ENCODE measurements at regions not wholly inside any gene's neighbourhood (a gene's known extent, or its start where the extent isn't known, plus 50 kb on each side); places are given as distances from the start of the nearest gene placed in this dataset.

DNA sequence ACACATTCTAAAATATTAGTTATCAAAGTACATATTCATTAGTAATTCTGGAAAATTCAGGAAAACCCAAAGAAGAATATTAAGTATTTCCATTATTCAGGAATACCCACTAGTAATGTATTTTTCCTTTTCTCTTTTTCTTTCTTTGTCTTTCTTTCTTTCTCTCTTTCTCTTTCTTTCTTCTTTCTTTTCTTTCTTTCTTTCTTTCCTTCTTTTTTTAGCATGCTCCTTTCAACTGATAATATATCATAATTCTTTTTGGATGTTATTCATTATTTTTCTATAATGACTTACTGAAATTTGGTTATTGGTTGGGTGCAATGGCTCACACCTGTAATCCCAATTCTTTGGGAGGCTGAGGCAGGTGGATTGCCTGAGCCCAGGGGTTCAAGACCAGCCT lies 175.6 kb upstream of the RAB4A start:
- H3K27me3 Mint-ChIP-seq: no peaks in the 10 kb centered on the region
- no peaks in the 10 kb centered on the region for H3K9me3 Mint-ChIP-seq
- ATAC-seq (replicated peaks): no peak
- no peaks in the 10 kb centered on the region for H3K36me3 Mint-ChIP-seq (ENCODE audit: low read depth)
- no peak overlapping the region for H3K4me3 Mint-ChIP-seq
- no peak overlapping the region for H3K27ac Mint-ChIP-seq
- no peaks in the 10 kb centered on the region for H3K4me1 Mint-ChIP-seq

DNA sequence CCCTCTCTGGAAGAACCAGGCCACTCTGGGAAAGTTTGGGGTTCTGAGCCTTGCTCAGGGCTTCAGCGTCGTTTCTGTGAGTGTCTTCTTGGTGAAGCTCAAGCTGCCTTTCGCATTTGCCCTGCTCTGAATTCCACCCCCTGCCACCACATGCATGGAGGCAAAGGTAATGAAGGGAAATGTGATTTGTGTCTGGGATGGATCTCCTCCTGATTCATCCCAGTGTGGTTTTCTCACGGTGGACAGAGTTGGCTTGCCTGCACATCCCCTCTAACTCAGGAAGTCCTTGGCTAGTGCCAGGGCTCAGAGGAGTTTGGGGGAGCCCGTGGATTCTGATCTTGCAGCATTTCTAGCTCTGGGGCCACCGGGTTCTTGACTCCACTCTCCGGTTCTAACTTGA lies 173.6 kb upstream of the RAB4A start:
- no peak overlapping the region for H3K27ac Mint-ChIP-seq
- no peaks in the 10 kb centered on the region for H3K9me3 Mint-ChIP-seq
- H3K36me3 Mint-ChIP-seq (ENCODE audit: low read depth): no peaks in the 10 kb centered on the region
- H3K4me1 Mint-ChIP-seq: no peaks in the 10 kb centered on the region
- no peaks in the 10 kb centered on the region for H3K27me3 Mint-ChIP-seq
- ATAC-seq (replicated peaks): no peak
- H3K4me3 Mint-ChIP-seq: no peak overlapping the region

DNA sequence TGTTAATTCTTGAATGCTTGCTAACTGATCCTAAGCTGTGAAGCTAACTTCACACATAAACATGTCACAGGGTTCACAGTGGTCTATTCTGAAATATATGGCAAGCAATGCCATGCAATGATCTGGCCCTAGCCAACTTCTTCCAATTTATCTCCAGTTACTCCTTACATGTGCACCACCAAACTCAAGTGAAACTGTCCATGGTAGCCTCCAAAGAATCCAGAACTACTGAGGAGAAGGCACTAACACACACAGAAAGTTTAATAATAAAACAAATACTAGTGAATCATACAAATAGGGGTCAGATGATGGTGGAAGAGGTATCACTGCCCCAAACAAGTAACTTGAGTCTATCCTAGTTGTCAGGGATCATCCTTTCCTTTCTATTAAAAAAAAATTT lies 172.6 kb upstream of the RAB4A start:
- Mint-ChIP-seq H3K4me1 (no peaks in the 10 kb centered on the region), H3K4me3 (no peak overlapping the region), H3K27ac (no peak overlapping the region), H3K27me3 (no peaks in the 10 kb centered on the region), H3K9me3 (no peaks in the 10 kb centered on the region), H3K36me3 (ENCODE audit: low read depth) (no peaks in the 10 kb centered on the region)
- no peak for ATAC-seq (replicated peaks)

DNA sequence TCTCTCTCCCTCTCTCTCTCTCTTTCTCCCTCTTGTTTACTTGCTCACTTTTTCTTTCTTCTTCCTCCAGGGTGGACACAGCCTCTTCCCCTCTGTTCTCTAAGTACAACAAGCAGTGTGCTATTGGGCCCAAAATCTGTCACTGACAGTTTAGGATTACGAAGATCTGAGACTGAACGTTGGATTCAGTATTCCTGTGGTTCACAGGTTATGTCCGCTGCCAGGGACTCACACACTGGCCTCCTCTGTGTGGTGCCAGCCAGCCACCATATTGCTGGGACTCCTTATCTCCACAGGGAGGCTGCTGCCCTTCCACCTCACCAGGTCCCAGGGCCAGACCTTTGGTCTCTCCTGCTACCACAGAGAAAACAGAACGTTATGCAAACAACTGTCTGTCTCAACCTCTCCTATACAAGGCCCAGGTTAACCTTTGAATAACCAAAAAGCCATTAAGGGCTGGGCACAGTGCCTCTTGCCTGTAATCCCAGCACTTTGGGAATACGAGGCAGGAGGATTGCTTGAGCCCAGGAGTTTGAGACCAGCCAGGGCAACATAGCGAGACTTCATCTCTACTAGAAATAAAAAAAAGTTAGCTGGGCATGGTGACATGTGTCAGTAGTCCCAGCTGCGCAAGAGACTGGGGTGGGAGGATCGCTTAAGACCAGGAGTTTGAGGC lies 171.9 kb upstream of the RAB4A start:
- Mint-ChIP-seq H3K4me1 (no peaks in the 10 kb centered on the region), H3K27ac (no peak overlapping the region), H3K36me3 (ENCODE audit: low read depth) (no peaks in the 10 kb centered on the region), H3K27me3 (no peaks in the 10 kb centered on the region), H3K4me3 (no peak overlapping the region), H3K9me3 (no peaks in the 10 kb centered on the region)
- no peak for ATAC-seq (replicated peaks)

DNA sequence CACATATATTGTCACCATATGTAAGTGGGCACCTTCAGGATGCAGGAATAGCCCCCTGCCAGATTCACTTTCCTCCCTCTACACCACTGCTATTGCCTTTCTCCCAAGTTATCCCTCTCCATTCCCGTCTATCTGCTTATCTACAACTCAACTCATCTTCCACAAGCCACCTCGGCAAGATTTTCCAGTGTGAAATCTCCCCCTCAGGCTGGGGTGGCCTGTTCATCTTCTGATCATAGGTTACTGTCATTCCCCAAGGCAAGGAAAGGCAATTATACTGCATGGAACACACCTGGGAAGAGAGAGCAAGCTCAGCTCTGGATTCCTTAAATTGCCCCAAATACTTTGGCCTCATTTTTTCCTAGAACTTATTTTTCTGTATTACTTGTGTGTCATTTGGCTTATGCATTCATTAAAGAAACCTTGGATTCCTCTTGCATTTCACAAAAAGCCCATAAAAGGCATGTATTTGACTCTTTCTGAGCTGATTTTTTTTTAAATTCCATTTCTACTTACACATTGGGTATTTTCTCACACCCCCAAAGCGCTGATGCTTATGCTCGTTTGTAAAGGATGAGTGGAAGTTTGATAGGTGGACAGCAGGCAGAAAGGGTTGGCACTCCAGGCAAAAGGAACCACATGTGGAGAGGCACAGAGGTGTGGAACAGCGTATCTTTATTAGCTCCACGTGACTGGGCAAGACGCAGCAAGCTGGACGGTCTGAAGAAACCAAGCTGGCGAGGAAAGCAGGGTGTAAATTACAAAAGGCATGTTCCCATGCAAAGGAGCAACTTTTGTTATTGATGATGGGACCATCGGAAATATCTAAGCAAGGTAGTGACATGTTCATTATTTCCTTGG lies 169.7 kb upstream of the RAB4A start:
- H3K27ac Mint-ChIP-seq: no peak overlapping the region
- H3K36me3 Mint-ChIP-seq (ENCODE audit: low read depth): no peaks in the 10 kb centered on the region
- H3K9me3 Mint-ChIP-seq: no peaks in the 10 kb centered on the region
- no peaks in the 10 kb centered on the region for H3K4me1 Mint-ChIP-seq
- no peaks in the 10 kb centered on the region for H3K27me3 Mint-ChIP-seq
- ATAC-seq (replicated peaks): no peak
- H3K4me3 Mint-ChIP-seq: no peak overlapping the region

DNA sequence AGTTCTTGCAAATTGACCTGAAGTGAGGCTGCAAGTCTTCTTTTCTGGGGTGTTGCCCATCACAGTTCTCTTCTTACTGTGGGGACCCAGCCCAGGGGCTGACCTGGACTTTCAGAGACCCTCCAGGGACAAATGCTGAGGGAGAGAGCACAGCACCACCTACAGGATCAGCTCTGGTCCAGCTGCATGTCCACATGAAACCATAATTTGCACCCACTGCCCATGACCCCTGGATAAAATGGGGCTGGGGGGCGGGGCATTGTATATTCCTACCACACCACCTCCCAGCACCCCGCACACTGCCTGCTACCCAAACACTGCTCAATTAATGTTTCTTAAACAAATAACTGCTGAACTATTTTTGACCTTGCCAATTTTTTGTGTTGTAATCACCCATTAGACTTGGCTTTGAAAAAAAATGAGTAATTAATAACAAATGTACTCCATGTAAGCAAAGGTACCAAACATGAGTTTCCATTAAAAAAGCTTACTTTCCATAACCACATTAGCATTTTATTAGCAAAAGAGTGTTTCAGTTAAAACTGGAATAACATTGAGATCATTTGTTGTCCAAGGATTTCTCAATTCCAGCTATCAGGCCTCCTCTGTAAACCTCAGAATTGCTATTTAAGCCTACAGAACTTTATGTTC lies 168.0 kb upstream of the RAB4A start:
- Mint-ChIP-seq H3K9me3 (no peaks in the 10 kb centered on the region), H3K27me3 (no peaks in the 10 kb centered on the region), H3K36me3 (ENCODE audit: low read depth) (no peaks in the 10 kb centered on the region), H3K4me3 (no peak overlapping the region), H3K27ac (no peak overlapping the region), H3K4me1 (peaks cover 4% of the 10 kb centered on the region)
- no peak for ATAC-seq (replicated peaks)

DNA sequence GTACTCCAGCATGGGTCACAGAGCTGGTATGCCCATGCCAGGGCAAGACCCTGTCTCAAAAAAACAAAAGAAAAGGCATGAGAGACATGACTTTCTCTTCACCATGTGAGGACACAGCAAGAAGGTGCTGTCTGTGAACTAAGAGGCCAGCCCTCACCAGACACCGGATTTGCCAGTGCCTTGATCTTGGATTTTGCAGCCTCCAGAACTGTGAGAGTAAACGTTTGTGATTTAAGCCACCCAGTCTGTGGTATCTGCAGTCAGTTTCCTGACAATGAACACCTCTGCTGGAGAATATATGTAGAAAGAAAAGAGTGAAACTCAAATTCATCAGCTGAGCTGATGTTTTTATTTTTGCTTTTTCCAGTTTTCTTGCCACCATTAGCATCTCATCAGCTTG lies 166.3 kb upstream of the RAB4A start:
- Mint-ChIP-seq H3K4me3 (no peak overlapping the region), H3K27me3 (no peaks in the 10 kb centered on the region), H3K27ac (no peak overlapping the region), H3K9me3 (no peaks in the 10 kb centered on the region), H3K36me3 (ENCODE audit: low read depth) (no peaks in the 10 kb centered on the region), H3K4me1 (peaks cover 4% of the 10 kb centered on the region)
- ATAC-seq (replicated peaks): no peak

DNA sequence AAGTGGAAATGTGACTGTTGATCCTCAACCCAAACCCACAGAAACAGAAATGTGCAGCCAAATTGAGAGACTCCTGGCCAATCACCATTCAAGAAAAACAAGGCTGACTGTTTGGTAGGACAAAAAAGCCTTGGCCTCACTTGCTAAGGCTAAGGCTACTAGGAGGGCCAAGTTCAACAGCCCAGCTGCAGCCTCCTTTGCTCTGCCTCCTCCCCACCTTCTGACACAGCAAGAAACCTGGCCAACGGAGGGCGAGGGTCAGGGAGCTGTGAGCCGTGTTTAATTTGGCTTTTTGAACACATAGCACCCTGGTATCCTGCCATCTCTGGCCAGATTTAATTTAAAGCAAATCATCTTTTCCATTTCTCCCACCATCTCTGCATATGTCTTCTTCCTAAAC lies 165.8 kb upstream of the RAB4A start:
- no peaks in the 10 kb centered on the region for H3K36me3 Mint-ChIP-seq (ENCODE audit: low read depth)
- ATAC-seq (replicated peaks): no peak
- H3K27ac Mint-ChIP-seq: no peak overlapping the region
- peaks cover 4% of the 10 kb centered on the region for H3K4me1 Mint-ChIP-seq
- H3K27me3 Mint-ChIP-seq: no peaks in the 10 kb centered on the region
- H3K4me3 Mint-ChIP-seq: no peak overlapping the region
- no peaks in the 10 kb centered on the region for H3K9me3 Mint-ChIP-seq

DNA sequence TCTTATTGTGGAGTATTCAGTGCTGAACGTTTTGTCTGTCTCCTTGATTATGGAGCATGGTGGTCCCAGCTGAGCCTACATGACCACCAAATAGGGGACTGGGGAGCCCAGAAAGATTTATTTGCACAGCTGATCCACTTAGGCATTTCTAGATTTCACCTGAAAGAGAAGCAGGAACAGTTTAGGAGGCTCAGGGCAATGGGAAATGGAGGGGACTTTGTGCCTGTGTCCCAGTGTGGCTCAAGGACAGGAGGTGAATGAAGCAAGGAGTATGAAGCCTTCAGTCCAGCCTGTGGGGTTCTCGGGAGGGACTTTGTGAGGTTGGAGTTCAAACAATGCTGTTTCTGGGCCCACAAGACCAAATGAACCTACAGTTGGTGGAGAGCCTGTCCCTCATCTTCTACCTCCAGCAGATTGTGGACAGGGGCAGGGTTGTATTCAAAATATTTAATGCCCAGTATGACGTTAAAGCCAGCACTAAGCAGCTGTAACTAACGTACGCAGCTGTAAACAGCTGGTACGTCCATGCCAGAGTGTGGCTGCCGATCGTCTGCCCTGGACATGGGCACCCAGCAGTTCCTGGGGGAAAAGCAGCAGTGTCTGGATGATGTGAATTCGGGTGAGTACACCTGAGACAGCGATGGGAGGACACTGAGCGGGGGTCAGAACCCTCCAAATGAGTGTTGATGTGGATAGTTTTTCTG lies 164.9 kb upstream of the RAB4A start:
- Mint-ChIP-seq H3K27ac (no peak overlapping the region), H3K4me3 (no peak overlapping the region), H3K36me3 (ENCODE audit: low read depth) (no peaks in the 10 kb centered on the region), H3K4me1 (peaks cover 4% of the 10 kb centered on the region), H3K27me3 (no peaks in the 10 kb centered on the region), H3K9me3 (no peaks in the 10 kb centered on the region)
- no peak for ATAC-seq (replicated peaks)

DNA sequence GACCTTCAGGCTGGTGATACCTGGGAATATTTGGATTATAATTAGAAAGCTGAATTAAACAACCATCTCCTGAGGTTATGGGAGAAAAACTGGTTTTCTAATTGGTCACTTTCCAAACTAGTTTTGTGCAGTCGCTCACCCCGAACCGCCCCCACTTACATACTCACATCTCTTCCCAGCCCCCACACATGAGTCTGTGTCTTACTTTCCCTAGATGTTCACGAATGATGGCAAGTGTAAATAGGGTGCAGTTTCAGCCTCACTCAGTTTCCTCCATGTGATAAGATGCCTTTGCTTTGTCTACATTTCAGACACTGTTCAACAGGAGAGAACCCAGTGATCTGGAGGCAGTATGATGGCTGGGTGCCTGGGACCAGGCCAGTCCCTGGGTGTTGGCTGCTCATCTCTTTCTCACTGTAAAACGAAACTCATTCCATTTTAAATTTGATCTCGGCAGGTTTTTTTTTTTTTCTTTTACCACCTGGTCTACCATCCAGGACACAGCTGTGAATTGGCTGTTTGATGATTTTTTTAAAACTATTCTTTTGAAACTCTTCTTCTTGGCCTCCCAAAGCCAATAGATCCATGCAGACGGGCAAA lies 164.3 kb upstream of the RAB4A start:
- H3K4me3 Mint-ChIP-seq: no peak overlapping the region
- ATAC-seq (replicated peaks): no peak
- peaks cover 4% of the 10 kb centered on the region for H3K4me1 Mint-ChIP-seq
- H3K27me3 Mint-ChIP-seq: no peaks in the 10 kb centered on the region
- H3K36me3 Mint-ChIP-seq (ENCODE audit: low read depth): no peaks in the 10 kb centered on the region
- no peaks in the 10 kb centered on the region for H3K9me3 Mint-ChIP-seq
- no peak overlapping the region for H3K27ac Mint-ChIP-seq

DNA sequence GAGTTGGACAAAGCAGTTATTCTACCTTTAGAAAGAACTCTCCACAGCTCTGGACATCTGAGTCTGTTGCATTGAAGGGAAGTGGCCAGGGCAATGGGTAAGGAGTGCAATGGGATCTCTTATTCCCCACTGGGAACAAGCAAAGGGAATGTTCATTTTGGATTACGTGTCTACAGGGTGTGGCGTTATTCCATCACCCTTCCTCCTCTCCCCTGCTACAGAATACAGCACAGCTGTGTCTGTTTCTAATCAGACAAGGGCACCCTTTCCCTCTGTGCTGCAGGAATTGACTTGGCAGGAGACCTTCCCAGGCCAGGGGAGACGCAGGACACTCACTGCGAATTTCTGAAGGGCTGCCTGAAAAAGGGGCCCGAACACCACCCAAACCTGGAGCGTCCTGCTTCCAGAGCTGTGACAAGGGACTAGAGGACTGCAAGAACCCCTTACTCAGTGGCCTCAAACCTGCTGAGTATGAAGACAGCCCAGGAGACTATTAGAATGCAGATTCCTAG lies 163.6 kb upstream of the RAB4A start:
- Mint-ChIP-seq H3K9me3 (no peaks in the 10 kb centered on the region), H3K36me3 (ENCODE audit: low read depth) (no peaks in the 10 kb centered on the region), H3K4me1 (peaks cover 4% of the 10 kb centered on the region), H3K4me3 (no peak overlapping the region), H3K27me3 (no peaks in the 10 kb centered on the region), H3K27ac (no peak overlapping the region)
- no peak for ATAC-seq (replicated peaks)

DNA sequence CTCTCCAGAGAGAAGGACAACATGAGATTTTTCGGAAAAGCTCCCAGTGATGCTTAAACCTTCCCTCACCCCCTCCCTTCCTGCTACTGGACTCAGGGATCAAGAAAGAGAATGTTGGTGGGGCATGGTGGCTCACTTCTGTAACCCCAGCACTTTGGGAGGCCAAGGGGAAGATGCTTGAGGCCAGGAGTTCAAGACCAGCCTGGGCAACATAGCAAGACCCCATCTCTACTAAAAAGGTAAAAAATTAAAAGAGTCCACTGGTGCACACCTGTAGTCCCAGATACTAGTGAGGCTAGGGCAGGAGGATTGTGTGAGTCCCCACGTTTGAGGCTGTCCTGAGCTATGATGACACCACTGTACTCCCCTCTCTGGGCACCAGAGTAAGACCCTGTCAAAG lies 162.9 kb upstream of the RAB4A start:
- ATAC-seq (replicated peaks): no peak
- Mint-ChIP-seq H3K27me3 (no peaks in the 10 kb centered on the region), H3K9me3 (no peaks in the 10 kb centered on the region), H3K36me3 (ENCODE audit: low read depth) (no peaks in the 10 kb centered on the region), H3K27ac (no peak overlapping the region), H3K4me3 (no peak overlapping the region), H3K4me1 (peaks cover 4% of the 10 kb centered on the region)

DNA sequence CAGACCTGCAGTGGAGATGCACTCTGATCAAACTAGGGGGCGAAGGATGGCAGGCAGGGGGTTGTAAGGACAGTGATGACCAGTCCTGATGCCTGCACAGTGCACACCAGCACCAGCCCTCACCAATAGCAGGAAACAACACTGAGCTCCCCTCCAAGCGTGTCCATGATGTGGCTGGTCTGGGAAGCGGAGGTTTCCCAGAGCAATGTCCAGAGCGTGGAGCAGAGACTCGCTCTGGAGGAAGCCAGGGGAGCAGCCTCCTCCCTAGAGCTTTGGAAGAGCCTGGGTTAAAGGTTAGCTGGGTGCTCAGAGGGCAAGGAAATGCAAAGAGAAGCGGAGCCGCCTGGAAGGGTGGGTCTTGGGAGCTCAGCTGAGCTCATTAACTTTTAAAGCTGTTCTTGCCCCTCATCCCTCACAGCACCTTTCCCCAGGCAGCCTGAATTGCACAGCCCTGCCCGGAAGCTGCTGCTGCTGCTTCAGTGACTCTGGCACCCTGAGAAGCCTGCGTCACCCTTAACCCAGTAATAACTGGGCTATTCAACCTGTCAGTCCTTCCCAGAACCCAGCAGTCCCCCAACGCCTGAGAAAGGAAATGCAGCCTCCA lies 162.2 kb upstream of the RAB4A start:
- no peaks in the 10 kb centered on the region for H3K36me3 Mint-ChIP-seq (ENCODE audit: low read depth)
- no peak for ATAC-seq (replicated peaks)
- peaks cover 4% of the 10 kb centered on the region for H3K4me1 Mint-ChIP-seq
- H3K4me3 Mint-ChIP-seq: no peak overlapping the region
- H3K9me3 Mint-ChIP-seq: no peaks in the 10 kb centered on the region
- H3K27ac Mint-ChIP-seq: no peak overlapping the region
- no peaks in the 10 kb centered on the region for H3K27me3 Mint-ChIP-seq

DNA sequence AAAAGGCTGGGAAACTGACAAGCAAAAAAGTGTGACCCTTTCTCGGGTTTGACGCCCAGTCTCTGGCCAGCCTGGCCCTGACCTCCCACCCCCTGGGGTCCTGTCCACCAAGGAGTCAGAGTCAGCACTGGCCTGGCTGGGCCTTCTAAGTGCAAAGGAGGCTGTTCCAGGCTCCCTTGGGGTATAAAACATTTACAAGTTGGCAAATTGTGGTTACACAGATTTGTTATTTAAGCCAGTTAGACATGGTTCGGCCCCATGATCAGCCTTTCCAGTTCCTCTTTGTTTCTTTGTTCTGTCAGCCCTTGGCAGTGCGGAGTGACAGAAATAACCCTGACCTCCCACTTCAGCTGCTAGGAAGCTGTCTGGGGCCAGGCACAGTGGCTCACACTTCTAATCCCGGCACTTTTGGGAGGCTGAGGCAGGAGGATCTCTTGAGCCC lies 161.6 kb upstream of the RAB4A start:
- no peaks in the 10 kb centered on the region for H3K36me3 Mint-ChIP-seq (ENCODE audit: low read depth)
- no peaks in the 10 kb centered on the region for H3K27me3 Mint-ChIP-seq
- H3K4me1 Mint-ChIP-seq: peaks cover 4% of the 10 kb centered on the region
- H3K9me3 Mint-ChIP-seq: no peaks in the 10 kb centered on the region
- ATAC-seq (replicated peaks): no peak
- no peak overlapping the region for H3K4me3 Mint-ChIP-seq
- H3K27ac Mint-ChIP-seq: no peak overlapping the region

All from activated T-helper 17 cell treated with anti-CD3 and anti-CD28 coated beads, Interleukin-2, amount 50 U/mL, for 72 hours (primary cell).